SU-DHL-6 (cell line): ENCODE measurements at regions not wholly inside any gene's neighbourhood (a gene's known extent, or its start where the extent isn't known, plus 50 kb on each side); places are given as distances from the start of the nearest gene placed in this dataset.

Experiments
- EZH2phosphoT487 ChIP-seq: fragments of 200-600 bp; sonication (generic), shearing (Covaris generic); conservative IDR thresholded peaks from 2 replicates; pipeline ENCODE4 v1.6.1; 2018; ENCODE audit warnings: mild to moderate bottlenecking, antibody characterized with exemption, low read length, moderate library complexity, mixed read lengths
- TF ChIP-seq, protein P1 (sequence below): fragments of 200-600 bp; sonication (generic); IDR thresholded peaks from one replicate; pipeline ENCODE4 v1.5.1; 2017; ENCODE audit warnings: antibody characterized with exemption, mild to moderate bottlenecking, low read length, moderate library complexity; ENCODE audit not compliant: insufficient read depth, poor library complexity, severe bottlenecking

DNA sequence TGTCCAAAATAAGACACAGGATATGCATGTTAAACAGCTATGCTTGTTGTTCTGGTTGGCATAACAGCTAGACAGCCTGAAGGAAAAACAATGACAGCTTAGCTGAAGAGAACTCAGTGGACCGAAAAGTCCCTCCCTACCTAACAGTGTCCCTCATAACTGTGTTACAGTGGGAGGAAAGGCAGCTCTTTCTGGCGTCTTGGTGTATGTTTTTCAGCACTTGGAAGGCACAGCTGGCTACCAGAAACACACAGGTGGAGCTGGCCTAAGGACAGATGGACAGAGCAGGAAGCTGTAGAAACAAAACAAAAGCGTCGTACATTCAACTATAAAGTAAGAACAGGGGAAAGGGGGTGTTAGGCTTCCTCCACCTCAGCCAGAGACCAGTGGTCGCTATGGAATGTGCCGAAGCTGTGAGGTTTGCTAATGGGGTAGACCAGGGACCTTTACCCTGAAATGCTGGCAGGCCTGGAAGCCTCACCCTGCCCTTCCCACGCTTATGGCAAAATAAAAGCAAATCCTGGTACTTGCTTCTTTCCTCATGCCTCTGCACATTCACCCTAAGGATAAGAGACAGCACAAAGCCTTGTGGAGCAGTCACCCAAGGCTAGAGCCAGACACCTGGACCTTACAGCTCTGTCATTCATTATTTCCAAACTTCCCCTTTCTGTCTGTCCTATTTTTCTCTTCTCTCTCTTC is 103.5 kb upstream of the TRIB2 start:
- TF ChIP-seq, protein P1, sequence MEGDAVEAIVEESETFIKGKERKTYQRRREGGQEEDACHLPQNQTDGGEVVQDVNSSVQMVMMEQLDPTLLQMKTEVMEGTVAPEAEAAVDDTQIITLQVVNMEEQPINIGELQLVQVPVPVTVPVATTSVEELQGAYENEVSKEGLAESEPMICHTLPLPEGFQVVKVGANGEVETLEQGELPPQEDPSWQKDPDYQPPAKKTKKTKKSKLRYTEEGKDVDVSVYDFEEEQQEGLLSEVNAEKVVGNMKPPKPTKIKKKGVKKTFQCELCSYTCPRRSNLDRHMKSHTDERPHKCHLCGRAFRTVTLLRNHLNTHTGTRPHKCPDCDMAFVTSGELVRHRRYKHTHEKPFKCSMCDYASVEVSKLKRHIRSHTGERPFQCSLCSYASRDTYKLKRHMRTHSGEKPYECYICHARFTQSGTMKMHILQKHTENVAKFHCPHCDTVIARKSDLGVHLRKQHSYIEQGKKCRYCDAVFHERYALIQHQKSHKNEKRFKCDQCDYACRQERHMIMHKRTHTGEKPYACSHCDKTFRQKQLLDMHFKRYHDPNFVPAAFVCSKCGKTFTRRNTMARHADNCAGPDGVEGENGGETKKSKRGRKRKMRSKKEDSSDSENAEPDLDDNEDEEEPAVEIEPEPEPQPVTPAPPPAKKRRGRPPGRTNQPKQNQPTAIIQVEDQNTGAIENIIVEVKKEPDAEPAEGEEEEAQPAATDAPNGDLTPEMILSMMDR = no peak
- TF ChIP-seq EZH2phosphoT487 = no peak
